Thyroid gland (tissue), 4 donors: ENCODE measurements at regions not wholly inside any gene's neighbourhood (a gene's known extent, or its start where the extent isn't known, plus 50 kb on each side); places are given as distances from the start of the nearest gene placed in this dataset.

Source experiments
- DNase-seq, 2 donors: peaks; one replicate each; pipeline ENCODE4 v3.0.0-alpha.2; 2019
- H3K27ac ChIP-seq, 3 donors: fragments of 200-600 bp; sonication (generic); 1 replicate in 2 of 3; 2 replicates in 1 of 3; pipeline ENCODE4 v1.5.1; 2016 to 2019; ENCODE audit warnings: mild to moderate bottlenecking in 1 of 3, moderate library complexity in 1 of 3
- H3K27me3 ChIP-seq: fragments of 200-600 bp; sonication (generic); one replicate; pipeline ENCODE4 v1.5.1; 2019
- H3K36me3 ChIP-seq, 2 donors: fragments of 200-600 bp; sonication (generic); one replicate each; pipeline ENCODE4 v1.5.1; 2016 to 2019
- H3K4me1 ChIP-seq, 2 donors: fragments of 200-600 bp; sonication (generic); one replicate each; pipeline ENCODE4 v1.5.1; 2017 to 2019
- H3K4me3 ChIP-seq, 3 donors: fragments of 200-600 bp; sonication (generic); replicated peaks in 1 of 3; 1 replicate in 2 of 3; 2 replicates in 1 of 3; pipeline ENCODE4 v1.5.1; 2016; ENCODE audit warnings: mild to moderate bottlenecking in 1 of 3
- H3K9me3 ChIP-seq: fragments of 200-600 bp; sonication (generic); one replicate; pipeline ENCODE4 v1.5.1; 2017
- CTCF ChIP-seq, 6 experiments: fragments of 200-600 bp in 3 of 6; fragments of 450-650 bp in 3 of 6; sonication (generic) in 3 of 6; IDR thresholded peaks; one replicate each; pipeline ENCODE4 v1.5.1; 2016 to 2019; ENCODE audit warnings: antibody characterized with exemption in 6 of 6, mild to moderate bottlenecking in 2 of 6, inconsistent platforms in 1 of 6, moderate library complexity in 1 of 6
- POLR2A ChIP-seq, 2 donors: fragments of 450-650 bp; IDR thresholded peaks; one replicate each; pipeline ENCODE4 v1.6.1; 2017; ENCODE audit warnings: antibody characterized with exemption in 2 of 2, mild to moderate bottlenecking in 2 of 2, moderate library complexity in 1 of 2
- WGBS, 2 donors: methylation state at CpG; one replicate each; pipeline ENCODE4 v1.1.5; 2017; 5-methylcytosine and 5-hydroxymethylcytosine counted together
- intact Hi-C: fragments of 100-400 bp; cut with DNase I; formaldehyde crosslinking; loops from one replicate; pipeline ENCODE4 v1.15.1; 2023

GRCh38 chr4:138301536-138301935 is 59.4 kb upstream of the SLC7A11 start:
- Histone ChIP-seq H3K9me3 (no peaks in the 10 kb centered on the region), H3K36me3 (no peaks in the 10 kb centered on the region), H3K27ac (peak overlapping the region in 1 of 3 donors; percentile 68), H3K4me3 (no peak overlapping the region), H3K4me1 (peaks cover 7 to 13% of the 10 kb centered on the region in 2 donors), H3K27me3 (no peaks in the 10 kb centered on the region)
- peak in 1 of 2 donors; percentile 3 for DNase-seq
- 59 to 62% methylated on average over 2 of the region's 2 CpGs for WGBS, 2 donors
- TF ChIP-seq CTCF (IDR thresholded peaks at IDR 0.05), result no peak
- no peak for TF ChIP-seq POLR2A (IDR thresholded peaks at IDR 0.05)
- intact Hi-C loops, result no loop called here

GRCh38 chr4:138300616-138301015 is 58.5 kb upstream of the SLC7A11 start:
- no peak for DNase-seq
- H3K27ac ChIP-seq, result no peak overlapping the region
- intact Hi-C loops, result no loop called here
- no peak for TF ChIP-seq POLR2A (IDR thresholded peaks at IDR 0.05)
- TF ChIP-seq CTCF (IDR thresholded peaks at IDR 0.05), result no peak
- H3K4me1 ChIP-seq, result peaks cover 7 to 13% of the 10 kb centered on the region in 2 donors
- no peak overlapping the region for H3K4me3 ChIP-seq
- no peaks in the 10 kb centered on the region for H3K9me3 ChIP-seq
- H3K36me3 ChIP-seq, result no peaks in the 10 kb centered on the region
- H3K27me3 ChIP-seq, result no peaks in the 10 kb centered on the region

- H3K9me3 ChIP-seq, result no peaks in the 10 kb centered on the region
- no peaks in the 10 kb centered on the region for H3K27me3 ChIP-seq
- no peak overlapping the region for H3K27ac ChIP-seq
- no peak overlapping the region for H3K4me3 ChIP-seq
- peaks cover 7 to 13% of the 10 kb centered on the region in 2 donors for H3K4me1 ChIP-seq
- DNase-seq, result no peak
- 95 to 96% methylated on average over 5 of the region's 5 CpGs for WGBS, 2 donors
- intact Hi-C loops, result no loop called here
- no peak for TF ChIP-seq POLR2A (IDR thresholded peaks at IDR 0.05)
- no peak for TF ChIP-seq CTCF (IDR thresholded peaks at IDR 0.05)
- H3K36me3 ChIP-seq, result no peaks in the 10 kb centered on the region
Observed at GRCh38 chr4:138299881-138300280, 57.7 kb upstream of the SLC7A11 start.

GRCh38 chr4:138298866-138299265 is 56.7 kb upstream of the SLC7A11 start:
- no peaks in the 10 kb centered on the region for H3K27me3 ChIP-seq
- TF ChIP-seq CTCF (IDR thresholded peaks at IDR 0.05), result no peak
- no peak for TF ChIP-seq POLR2A (IDR thresholded peaks at IDR 0.05)
- no peaks in the 10 kb centered on the region for H3K36me3 ChIP-seq
- no peak overlapping the region for H3K27ac ChIP-seq
- no peaks in the 10 kb centered on the region for H3K9me3 ChIP-seq
- intact Hi-C loops, result no loop called here
- H3K4me1 ChIP-seq, result peaks cover 7 to 13% of the 10 kb centered on the region in 2 donors
- no peak overlapping the region for H3K4me3 ChIP-seq
- DNase-seq, result no peak
- 93 to 96% methylated on average over 1 of the region's 1 CpG for WGBS, 2 donors

- H3K36me3 ChIP-seq, result no peaks in the 10 kb centered on the region
- no peak for TF ChIP-seq POLR2A (IDR thresholded peaks at IDR 0.05)
- no peak for TF ChIP-seq CTCF (IDR thresholded peaks at IDR 0.05)
- WGBS, 2 donors, result 87 to 88% methylated on average over 1 of the region's 1 CpG
- intact Hi-C loops, result no loop called here
- H3K4me1 ChIP-seq, result peaks cover 7 to 13% of the 10 kb centered on the region in 2 donors
- no peak overlapping the region for H3K4me3 ChIP-seq
- no peak overlapping the region for H3K27ac ChIP-seq
- no peak for DNase-seq
- no peaks in the 10 kb centered on the region for H3K27me3 ChIP-seq
- no peaks in the 10 kb centered on the region for H3K9me3 ChIP-seq
Observed at GRCh38 chr4:138298431-138298830, 56.3 kb upstream of the SLC7A11 start.
